ENCODE measurements at regions not wholly inside any gene's neighbourhood (a gene's known extent, or its start where the extent isn't known, plus 50 kb on each side); places are given as distances from the start of the nearest gene placed in this dataset.

DNA sequence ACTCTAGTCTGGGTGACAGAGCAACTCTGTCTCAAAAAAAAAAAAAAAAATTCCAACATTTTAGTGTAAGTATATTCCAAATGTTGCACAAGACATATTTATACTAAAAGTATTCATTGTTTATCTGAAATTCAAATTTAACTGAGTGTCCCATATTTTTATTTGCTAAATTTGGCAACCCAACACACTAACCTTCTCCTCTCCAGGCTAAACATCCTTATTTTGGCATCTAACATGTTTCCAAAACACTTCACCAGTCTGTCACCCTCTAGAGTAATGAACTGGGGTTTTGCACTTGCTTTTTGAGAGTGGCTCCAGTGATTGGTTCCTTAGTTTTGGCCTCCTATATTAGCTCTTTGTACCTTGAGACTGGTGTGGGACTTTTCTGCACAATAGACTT, 243.4 kb upstream of the SALL1 start:
- DNase-seq (ENCODE audit: low read depth, low spot score) (no peak), ATAC-seq (no peak)
- Histone ChIP-seq H3K27ac (ENCODE audit: low read depth, low read length) (no peak overlapping the region), H3K4me1 (ENCODE audit: control insufficient read depth in 1 of 2, insufficient read depth in 2 of 2, low read length in 2 of 2) (no peaks in the 10 kb centered on the region), H3K36me3 (ENCODE audit: control insufficient read depth in 1 of 2, insufficient read depth in 2 of 2, low read length in 2 of 2) (no peaks in the 10 kb centered on the region), H3K9me3 (ENCODE audit: control insufficient read depth in 1 of 2, insufficient read depth in 1 of 2, low read depth in 1 of 2, low read length in 2 of 2) (peaks cover 0 to 22% of the 10 kb centered on the region in 2 experiments; a peak in 2 of 4 replicates), H2AFZ (ENCODE audit: low read depth, low read length, poor library complexity, severe bottlenecking) (no peak overlapping the region), H3K27me3 (ENCODE audit: insufficient read depth, low read length) (no peaks in the 10 kb centered on the region), H4K20me1 (ENCODE audit: insufficient read depth) (no peaks in the 10 kb centered on the region), H3K9ac (ENCODE audit: low read length) (no peak overlapping the region), H3K9me2 (ENCODE audit: insufficient read depth) (no peaks in the 10 kb centered on the region), H3K4me2 (ENCODE audit: low read length) (no peak overlapping the region), H3K4me3 (replicated peaks in 1 of 2; ENCODE audit: low read depth in 1 of 2, low read length in 2 of 2) (no peak overlapping the region), H3K79me2 (ENCODE audit: insufficient read depth, low read length) (no peaks in the 10 kb centered on the region)
- TF ChIP-seq CBX3 (IDR thresholded peaks at IDR 0.05; ENCODE audit: low read depth) (no peak), YY1 (IDR thresholded peaks at IDR 0.05; ENCODE audit: extremely low read depth, insufficient replicate concordance, low read depth, low read length) (no peak), TCF7L2 (IDR thresholded peaks at IDR 0.05; ENCODE audit: borderline replicate concordance, extremely low read depth, insufficient read depth, insufficient read length) (no peak), SP1 (IDR thresholded peaks at IDR 0.05; ENCODE audit: low read depth) (no peak), ZNF274 (IDR thresholded peaks at IDR 0.05; ENCODE audit: low read depth, low read length) (no peak), SRF (IDR thresholded peaks at IDR 0.05; ENCODE audit: low read depth) (no peak), EGR1 (IDR thresholded peaks at IDR 0.05; ENCODE audit: low read depth) (no peak), ZFX (IDR thresholded peaks at IDR 0.05) (no peak), SIN3A (IDR thresholded peaks at IDR 0.05; ENCODE audit: low read depth) (no peak), FOSL1 (IDR thresholded peaks at IDR 0.05; ENCODE audit: low read depth) (no peak), CEBPB (IDR thresholded peaks at IDR 0.05; ENCODE audit: low read depth) (no peak), EZH2phosphoT487 (IDR thresholded peaks at IDR 0.05; ENCODE audit: borderline replicate concordance) (no peak), JUND (IDR thresholded peaks at IDR 0.05) (no peak), RAD21 (IDR thresholded peaks at IDR 0.05; ENCODE audit: low read depth) (no peak), POLR2A (IDR thresholded peaks at IDR 0.05; ENCODE audit: borderline replicate concordance, extremely low read depth, insufficient read depth, insufficient read length) (no peak)
- TF ChIP-seq, protein P1, sequence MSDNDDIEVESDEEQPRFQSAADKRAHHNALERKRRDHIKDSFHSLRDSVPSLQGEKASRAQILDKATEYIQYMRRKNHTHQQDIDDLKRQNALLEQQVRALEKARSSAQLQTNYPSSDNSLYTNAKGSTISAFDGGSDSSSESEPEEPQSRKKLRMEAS (IDR thresholded peaks at IDR 0.05): no peak
- TF ChIP-seq, protein P2, sequence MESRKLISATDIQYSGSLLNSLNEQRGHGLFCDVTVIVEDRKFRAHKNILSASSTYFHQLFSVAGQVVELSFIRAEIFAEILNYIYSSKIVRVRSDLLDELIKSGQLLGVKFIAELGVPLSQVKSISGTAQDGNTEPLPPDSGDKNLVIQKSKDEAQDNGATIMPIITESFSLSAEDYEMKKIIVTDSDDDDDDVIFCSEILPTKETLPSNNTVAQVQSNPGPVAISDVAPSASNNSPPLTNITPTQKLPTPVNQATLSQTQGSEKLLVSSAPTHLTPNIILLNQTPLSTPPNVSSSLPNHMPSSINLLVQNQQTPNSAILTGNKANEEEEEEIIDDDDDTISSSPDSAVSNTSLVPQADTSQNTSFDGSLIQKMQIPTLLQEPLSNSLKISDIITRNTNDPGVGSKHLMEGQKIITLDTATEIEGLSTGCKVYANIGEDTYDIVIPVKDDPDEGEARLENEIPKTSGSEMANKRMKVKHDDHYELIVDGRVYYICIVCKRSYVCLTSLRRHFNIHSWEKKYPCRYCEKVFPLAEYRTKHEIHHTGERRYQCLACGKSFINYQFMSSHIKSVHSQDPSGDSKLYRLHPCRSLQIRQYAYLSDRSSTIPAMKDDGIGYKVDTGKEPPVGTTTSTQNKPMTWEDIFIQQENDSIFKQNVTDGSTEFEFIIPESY (IDR thresholded peaks at IDR 0.05; ENCODE audit: extremely low read depth, insufficient replicate concordance, low read length): no peak
- ChIA-PET CTCF (no interaction called here), POLR2A (no interaction called here), RAD21 (ENCODE audit: low non-redundant PET in 1 of 2, low total read pairs in 2 of 2, uncharacterized antibody in 2 of 2, unreplicated experiment in 2 of 2) (no interaction called here)
- BruUV-seq (replicated peaks): no TSS peak
- intact Hi-C loops (cut with micrococcal nuclease): no loop called here
